GM18858 (cell line): ENCODE measurements at regions not wholly inside any gene's neighbourhood (a gene's known extent, or its start where the extent isn't known, plus 50 kb on each side); places are given as distances from the start of the nearest gene placed in this dataset.

Experiments
- ATAC-seq: cut with Tn5 transposase; IDR thresholded peaks from one replicate; pipeline ENCODE4 v1.9.1; 2021; ENCODE audit not compliant: unreplicated experiment

DNA sequence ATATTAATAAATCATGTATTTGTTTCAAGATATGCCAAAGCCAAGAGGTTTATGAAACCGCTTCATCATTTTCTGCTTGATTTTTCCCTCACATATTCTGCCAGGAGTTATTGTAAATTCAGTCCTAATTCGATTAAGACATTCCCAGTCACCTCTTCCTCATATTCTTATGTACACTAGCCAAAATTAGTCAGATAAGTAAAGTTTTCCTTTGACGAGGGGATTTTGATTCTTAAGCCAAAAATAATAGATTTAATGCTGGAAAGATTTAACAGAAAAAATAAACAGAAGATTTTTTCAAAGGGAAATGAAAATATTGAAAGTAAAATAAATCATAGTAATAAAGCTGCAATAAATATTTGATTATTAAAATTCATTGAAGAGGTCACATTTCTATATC lies 51.0 kb upstream of the VEGFC start:
- ATAC-seq, result no peak

DNA sequence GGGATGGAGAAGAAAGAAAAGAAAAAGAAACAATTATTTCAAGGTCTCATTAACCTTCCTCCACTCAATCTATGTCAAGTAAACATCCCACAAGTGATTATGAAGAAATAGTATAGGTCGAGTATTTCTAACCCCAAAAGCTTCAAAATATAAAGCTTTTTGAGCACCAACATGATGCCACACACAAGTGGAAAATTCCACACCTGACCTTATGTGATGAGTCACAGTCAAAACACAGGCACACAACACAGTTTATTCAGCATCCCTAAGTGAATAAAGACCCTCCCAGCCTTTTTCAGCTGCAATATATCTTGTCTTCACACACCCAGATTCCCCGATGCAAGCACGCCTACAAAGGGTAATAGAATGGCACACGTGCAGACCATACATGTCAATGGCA lies 51.7 kb upstream of the VEGFC start:
- ATAC-seq, result no peak

DNA sequence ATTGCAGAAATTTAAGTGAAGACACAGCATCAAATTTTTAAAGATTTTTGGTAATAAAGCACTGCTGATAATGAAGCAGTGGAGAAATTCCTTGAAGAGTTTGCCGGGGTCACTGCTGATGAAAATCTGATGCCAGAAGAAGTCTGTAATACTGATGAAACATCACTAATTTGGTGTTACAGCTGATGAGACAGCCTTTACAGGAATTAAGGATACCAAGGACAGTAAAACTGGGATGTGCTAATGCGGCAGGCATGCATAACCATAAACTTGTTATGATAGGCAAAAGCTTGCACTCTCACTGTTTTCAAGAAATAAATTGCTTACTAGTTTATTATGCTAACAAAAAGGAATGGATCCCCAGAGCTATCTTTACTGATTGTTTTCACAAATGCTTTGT lies 52.9 kb upstream of the VEGFC start:
- no peak for ATAC-seq

DNA sequence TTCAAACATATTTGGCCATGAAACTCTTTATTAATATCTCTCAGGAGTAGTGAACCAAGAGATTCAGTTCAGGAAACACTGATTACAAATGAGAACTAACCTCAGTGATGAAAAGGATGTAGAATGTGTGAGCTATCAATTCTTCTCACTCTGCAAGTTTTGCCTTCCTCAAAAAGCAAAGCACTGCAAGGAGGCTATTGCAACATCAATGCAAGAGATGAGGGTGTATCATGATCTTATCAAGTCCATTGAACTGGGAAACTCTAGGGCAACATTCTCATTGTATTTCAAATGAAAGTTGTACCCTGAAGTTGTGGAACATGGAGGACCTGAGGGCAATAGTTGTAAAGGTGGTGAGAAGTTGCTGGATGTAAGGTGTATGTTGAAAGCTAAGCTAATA lies 56.4 kb upstream of the VEGFC start:
- no peak for ATAC-seq

DNA sequence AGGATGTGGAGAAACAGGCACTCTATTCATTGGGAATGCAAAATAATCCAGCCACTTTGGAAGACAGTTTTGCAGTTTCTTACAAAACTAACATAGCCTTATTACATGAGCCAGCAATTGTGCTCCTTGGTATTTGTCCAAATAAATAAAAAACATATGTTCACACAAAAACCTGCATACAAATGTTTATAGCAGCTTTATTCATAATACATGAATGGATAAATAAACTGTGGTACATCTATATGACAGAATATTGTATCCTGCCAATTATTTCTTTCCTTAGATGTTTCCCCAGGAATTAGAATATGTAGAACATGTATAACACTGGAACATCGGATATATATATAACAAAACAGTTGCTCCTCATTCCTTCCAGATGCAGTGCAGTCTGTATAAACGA lies 57.7 kb upstream of the VEGFC start:
- no peak for ATAC-seq

DNA sequence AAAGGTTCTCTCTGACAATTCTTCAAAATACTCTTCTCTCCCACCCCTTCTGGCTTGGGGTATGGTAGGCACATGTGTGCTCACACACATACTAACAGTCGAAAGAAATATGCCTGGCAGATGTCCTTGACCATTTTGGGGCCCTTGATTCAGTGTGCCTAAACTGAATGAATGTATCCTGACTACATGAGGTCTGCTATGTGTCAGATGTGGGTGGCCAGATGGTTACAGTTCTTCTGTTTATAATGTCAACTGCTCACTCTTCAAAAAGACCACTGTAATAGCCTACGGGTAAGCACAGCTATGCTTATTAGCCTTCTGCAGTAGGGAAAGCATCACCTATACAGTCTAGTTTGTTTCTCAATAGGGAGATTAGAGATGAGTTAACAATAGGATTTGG lies 63.7 kb upstream of the VEGFC start:
- ATAC-seq, result no peak

DNA sequence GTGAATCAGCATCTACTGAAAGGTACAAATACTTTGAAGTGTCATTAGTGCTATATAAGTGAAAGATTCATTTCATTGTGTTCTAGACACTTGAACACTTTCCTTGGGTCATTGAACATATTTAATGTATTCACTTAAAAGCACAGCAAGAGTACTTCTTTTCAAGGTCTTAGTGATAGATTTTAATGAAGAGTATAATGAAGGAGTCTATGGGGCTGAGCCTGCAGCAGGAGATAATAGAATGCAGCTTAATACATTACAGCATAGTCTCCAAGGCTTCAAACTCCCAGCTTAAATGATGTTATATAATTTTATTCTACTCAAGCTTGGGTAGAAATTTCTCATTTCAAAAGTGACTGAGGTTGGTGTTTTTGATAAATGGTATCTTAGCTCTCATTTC lies 66.1 kb upstream of the VEGFC start:
- ATAC-seq, result no peak

DNA sequence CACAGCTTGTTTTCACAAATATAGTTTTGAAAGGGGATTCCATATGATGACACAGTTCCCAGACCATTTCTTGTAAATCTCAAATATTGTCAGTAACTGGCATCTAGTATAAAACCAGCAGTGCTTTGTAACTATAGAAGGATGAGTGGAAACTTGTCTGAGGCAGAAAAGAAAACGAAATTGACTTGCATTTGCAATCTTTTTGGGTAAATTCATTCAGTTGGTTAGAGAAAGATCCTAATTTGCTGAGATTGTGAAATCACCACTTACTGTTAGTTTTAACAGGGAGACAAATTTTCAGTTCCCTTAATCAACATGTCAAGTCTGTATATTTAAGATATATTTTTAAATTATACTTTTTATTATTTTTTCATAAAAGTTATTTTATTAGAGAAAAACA lies 71.5 kb upstream of the VEGFC start:
- no peak for ATAC-seq

DNA sequence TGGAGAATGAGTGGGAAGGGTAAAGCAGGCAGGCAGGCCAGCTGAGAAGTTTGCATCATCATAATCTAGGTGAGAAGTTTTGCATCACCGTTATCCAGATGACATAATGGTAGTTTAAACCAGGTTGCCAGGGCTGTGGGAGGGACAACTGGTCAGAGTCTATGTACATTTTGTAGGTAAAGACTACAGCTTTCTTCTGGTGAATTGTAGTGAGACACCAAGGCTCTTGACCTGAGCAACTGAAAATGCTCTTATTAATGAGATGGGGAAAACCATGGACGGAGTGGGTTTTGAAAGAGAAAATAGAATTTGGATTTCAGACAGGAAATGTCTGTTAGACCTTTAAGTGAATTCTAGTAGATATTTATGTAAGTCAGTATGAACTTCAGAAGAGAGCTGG lies 76.0 kb upstream of the VEGFC start:
- no peak for ATAC-seq

DNA sequence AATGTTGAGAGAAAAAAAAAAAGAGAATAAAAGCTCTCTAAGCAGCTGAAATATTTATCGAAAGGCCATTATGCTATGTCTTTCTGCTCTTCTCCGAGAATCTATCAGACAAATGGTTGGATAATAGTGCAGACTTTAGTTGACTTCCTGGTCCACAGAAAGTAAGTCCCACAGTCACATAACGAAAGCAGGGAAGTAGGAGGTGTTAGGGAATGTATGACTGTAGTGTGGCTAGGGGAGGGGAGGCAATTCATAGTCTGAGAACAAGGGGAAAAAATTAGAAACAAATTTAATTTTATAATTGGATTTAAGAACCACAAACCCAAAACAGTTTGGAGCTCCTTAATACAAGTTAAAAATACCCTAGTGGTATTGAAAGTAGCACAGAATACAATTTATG lies 79.7 kb upstream of the VEGFC start:
- ATAC-seq, result no peak

DNA sequence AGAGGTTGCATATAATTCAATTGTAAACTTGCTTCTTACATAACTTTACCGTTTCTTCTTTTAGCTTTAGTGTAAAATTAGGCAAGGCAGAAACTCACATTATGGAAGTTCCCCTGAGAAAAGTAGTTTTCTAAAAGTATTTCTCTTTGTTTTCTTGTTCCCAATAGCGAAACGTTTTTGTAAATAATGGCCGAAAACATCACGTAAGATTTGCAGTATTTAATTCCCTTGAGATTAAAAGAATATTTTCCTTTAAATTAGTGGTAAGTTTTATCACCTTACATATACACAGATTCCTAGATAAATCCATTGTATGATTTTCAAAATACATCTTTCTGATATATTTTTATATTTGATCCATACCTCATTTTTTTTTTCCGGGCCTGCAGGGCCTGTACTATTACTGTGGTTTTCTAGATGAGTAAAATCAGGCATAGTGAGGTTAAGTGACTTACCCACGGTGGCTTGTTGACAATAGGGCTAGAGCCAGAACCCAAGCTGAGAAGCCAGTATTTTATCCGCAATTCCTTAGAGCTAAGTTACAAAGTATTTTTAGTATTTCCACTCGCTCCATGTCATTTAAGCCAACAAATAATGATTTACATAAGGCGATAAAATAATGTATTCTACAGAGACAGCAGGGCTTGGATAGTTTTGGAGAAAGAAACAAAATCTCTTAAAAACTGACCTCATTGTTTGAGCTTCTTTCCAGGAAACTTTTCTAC lies 82.2 kb upstream of the VEGFC start:
- no peak for ATAC-seq

DNA sequence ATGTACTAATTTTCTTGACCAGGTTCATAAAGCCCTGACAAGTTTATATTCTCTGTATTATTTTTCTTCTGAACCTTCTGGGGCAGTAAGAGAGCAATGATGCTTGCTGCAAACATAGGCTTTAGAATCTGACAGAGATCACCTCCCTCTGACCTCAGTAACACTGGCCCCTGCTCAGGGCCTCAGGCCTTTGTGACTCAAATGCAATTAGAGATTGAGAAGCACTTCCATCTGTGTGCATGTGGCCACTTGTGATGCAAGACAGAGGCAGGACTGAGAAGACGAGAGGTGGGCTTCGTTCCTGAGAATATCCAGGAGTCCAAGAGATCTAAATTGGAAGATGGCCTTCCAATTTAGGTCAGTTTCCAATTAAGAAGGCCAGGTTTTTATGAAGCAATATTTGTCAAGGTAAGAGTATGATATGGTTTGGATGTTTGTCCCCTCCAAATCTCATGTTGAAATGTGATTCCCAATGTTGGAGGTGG lies 82.8 kb upstream of the VEGFC start:
- ATAC-seq, result no peak

DNA sequence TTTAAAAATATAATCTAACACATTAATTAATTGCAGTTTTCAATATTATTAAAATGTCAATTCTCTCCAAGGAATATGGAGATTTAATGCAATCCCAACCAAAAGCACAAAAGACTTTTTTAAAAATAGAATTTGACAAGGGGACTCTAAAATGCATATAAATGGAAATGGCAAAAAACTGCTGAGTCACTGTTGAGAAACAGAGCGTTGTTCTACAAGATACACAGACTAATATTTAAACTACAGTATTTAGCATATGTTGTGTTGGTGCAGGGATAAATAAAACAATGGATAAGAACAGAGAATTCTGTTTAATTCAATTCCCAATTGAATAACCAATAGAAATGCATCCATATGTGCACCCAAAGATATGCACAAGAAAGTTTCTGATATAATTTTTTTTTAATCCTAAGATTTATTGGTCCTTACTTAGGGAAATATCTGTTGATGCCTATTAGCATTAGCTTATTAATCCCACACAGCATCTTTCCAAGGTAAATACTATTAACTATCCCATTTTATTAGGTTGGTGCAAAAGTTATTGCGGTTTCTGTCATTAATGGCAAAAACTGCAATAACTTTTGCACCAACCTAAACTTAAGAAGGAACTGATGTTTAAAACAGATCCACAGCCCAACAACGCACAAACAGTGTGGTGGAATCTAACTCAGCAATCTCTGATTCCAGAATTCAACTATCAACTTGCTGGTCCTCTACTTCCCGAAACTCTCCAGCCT lies 86.8 kb upstream of the VEGFC start:
- no peak for ATAC-seq

DNA sequence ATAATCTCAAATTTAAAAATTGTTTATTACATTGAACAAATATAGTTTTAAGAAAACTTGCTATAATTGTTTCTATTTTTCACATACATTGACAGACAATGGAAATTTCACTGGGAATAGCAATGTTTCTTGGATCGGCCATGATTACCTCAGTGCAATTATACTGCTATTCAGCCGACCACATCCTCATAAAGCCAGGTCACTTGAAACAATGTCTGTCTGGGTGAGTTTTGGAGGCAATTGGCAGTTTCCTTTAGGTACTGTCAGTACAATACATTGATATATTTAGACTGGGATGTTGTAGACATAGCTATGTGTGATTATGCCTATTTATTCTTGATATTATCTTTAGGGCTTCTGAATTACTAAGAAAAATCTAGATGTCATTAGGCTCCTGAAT lies 89.5 kb upstream of the VEGFC start:
- no peak for ATAC-seq

DNA sequence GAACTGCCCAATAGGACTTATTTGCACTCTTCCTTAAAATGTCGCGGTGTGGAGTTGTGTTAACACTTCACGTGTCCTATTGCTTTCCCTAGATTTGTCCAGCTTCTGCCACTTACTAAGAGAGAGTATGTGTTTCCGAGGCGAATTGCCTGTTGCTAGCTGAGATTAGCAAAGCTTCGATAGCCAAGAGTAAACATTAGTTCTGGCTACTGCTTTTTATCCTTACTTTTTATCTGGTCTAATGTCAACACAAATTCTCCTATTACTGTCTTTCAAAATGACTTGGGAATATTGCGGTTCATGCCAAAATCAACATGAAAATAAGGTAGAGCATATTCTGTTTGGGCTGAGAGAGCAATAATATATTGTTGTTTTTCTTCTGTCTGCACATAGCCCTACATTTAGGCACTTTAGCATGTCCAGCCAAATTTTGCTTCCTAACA lies 90.4 kb upstream of the VEGFC start:
- ATAC-seq, result no peak

DNA sequence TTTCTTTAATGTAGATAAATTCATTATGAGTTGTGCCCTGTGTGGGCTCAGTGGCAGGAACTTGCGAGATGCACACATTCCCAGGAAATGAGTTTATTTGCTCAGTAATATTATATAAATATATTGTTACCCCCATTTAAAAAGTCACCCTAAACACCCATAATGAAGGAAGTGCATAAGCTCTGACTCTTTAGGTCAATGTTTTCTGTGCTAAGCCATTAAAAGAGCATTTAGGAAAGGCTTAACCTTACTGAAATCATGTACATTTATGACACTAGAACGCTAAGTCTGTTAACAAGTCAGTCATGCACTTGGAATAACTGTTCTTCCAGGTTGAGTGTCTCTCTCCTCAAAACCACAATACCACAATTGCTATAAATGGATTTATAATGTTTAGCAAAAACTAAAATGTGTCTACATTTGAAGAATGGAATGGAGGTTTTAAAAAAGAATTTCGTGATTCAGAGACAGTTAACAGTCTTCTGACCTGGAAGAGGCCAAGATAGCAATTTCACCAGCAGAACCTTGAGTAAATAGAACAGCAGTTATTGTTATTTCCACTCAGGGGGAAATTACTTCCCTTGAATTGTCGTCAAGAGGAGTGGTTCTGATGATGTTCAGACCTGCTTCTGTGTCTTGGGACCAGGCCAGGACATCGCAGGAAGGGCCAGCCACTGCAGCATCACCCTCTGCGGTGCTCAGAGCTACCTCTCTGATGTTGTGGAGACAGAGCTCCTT lies 91.1 kb upstream of the VEGFC start:
- ATAC-seq, result no peak

DNA sequence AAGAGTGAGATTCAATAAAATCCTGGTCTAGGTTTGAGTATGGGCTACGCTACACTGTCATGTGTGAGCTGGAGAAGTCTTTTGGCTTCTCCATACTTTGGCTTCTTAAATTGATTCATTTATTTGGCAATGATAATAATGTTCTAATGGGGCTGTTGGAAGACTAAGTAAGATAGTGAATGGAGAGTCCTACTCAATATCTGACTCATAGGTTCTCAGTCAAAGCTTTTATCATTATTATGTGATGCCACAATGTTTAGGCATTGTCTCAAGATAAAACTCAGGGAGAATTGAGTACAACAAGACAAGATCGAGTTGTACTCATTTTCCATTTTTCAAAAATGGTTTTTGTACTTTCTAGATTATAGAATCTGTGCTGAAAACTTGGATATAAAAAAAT lies 92.5 kb upstream of the VEGFC start:
- no peak for ATAC-seq

DNA sequence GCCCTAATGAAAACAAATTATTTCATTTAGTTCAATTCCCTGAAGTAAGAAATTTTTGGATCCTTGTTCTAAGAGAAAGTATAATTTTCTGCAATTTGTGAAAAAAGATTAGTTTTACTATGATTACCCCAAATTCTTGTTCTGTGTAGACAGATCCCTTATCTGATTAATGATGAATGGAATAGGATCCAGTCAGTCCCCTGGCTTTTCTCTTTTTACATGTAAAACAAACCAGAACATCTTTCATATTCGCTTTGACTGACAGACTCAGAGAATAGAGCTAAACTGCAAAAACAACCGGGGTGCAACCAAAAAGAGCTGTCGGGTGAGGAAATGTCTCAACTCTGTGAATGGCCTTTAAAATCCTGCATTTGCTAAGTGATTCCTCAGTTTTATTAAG lies 93.4 kb upstream of the VEGFC start:
- ATAC-seq, result no peak

DNA sequence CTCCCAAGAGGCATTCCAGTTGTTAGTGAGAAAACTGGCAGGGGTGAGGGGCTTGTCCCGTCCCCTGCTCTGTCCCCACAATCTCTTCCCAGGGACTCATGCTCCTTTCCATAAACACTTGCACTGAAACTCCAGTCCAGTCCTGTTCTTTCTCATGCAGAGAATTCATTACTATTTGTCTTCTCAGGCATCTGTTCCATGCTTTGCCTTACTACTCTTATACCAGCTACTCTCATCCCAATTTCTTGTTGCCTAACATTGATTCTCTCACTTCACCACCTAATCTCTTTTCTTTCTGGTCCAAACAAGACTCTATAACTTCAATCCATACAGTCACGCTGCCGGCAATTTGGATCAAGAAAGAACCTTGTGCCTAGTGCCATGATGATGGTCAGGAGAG lies 97.1 kb upstream of the VEGFC start:
- ATAC-seq, result no peak

DNA sequence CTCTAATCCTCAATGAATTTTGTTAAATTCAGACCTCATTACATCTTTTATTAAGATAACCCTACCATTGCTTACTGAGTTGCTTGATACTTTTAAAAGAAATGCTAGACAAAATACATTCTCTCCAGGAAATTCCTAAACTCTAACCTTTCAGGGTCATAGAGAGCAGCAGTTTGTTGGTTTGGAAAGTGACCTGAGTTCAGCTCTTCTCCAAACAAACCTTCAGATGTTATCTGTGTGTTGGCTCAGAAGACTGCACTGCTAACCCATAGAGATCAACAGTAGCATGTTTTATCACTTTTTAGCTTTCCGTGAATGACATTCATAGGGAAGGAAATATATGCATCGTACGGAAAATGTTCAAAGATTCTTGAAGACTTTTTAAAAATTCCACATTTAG lies 101.8 kb upstream of the VEGFC start:
- no peak for ATAC-seq

DNA sequence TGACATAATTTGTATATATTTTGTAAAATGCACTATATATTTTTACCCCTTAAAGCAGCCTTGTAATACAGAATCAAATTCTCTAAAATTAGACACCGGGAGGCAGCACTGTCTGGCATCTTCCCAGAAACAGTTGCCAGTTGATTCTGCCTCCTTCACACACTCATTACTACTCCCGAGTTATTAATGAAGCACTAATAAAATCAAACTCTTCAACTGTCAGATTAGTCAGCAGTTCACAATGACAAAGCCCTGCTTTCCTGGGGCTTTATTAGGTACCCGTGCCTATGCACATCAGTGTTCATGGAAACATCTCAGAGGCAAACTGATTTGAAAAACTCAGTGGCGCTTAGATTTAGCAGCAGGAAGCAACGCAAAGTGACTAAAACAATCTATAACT lies 103.5 kb upstream of the VEGFC start:
- ATAC-seq, result no peak

DNA sequence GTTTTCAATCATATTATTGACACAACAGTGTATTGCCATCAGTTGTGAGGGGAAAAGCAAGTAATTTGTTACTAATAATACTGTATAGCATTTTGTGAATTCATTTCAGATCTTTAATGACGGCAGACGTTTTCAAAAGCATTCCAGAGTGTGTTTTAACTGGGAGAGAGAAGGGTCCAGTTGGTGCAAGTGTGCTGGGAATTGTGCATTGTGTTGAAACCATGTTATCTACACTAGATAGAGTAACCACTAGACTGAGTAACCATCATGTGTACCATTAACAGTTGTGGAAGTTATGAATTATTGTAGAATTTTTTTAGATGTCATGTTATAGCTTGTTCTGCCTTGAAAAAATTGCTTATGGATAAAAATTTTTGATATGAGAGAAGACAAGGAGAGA lies 104.5 kb upstream of the VEGFC start:
- ATAC-seq, result no peak
